Spleen (tissue), 11 donors: ENCODE measurements at regions not wholly inside any gene's neighbourhood (a gene's known extent, or its start where the extent isn't known, plus 50 kb on each side); places are given as distances from the start of the nearest gene placed in this dataset.

Experiments used
- DNase-seq: peaks from one replicate; pipeline ENCODE4 v3.0.0-alpha.2; 2020
- H3K27ac ChIP-seq, 8 donors: fragments of 200-600 bp; sonication (generic) in 7 of 8; 1 replicate in 4 of 8; 2 replicates in 4 of 8; pipeline versions ENCODE4 v1.5.0 to v1.8.0; 2016 to 2021; ENCODE audit warnings: inconsistent platforms in 4 of 8, mild to moderate bottlenecking in 4 of 8, moderate library complexity in 1 of 8
- H3K27me3 ChIP-seq, 7 donors: fragments of 200-600 bp; sonication (generic) in 6 of 7; replicated peaks in 1 of 7; 1 replicate in 4 of 7; 2 replicates in 3 of 7; pipeline versions ENCODE4 v1.5.0 to v1.8.0; 2016 to 2021; ENCODE audit warnings: inconsistent platforms in 3 of 7, mild to moderate bottlenecking in 1 of 7
- H3K36me3 ChIP-seq, 6 donors: fragments of 200-600 bp; sonication (generic) in 5 of 6; 1 replicate in 4 of 6; 2 replicates in 2 of 6; pipeline versions ENCODE4 v1.5.0 to v1.8.0; 2016 to 2021; ENCODE audit warnings: inconsistent platforms in 2 of 6
- H3K4me1 ChIP-seq, 6 donors: fragments of 200-600 bp; sonication (generic) in 5 of 6; 1 replicate in 3 of 6; 2 replicates in 3 of 6; pipeline versions ENCODE4 v1.5.0 to v1.8.0; 2016 to 2021; ENCODE audit warnings: inconsistent platforms in 3 of 6
- H3K4me3 ChIP-seq, 8 donors: fragments of 200-600 bp; sonication (generic) in 7 of 8; 1 replicate in 4 of 8; 2 replicates in 4 of 8; pipeline versions ENCODE4 v1.5.0 to v1.8.0; 2016 to 2021; ENCODE audit warnings: inconsistent platforms in 4 of 8, mild to moderate bottlenecking in 4 of 8, moderate library complexity in 2 of 8
- H3K9me3 ChIP-seq, 8 donors: fragments of 200-600 bp; sonication (generic) in 7 of 8; 1 replicate in 4 of 8; 2 replicates in 4 of 8; pipeline versions ENCODE4 v1.5.0 to v1.8.0; 2016 to 2021; ENCODE audit warnings: inconsistent platforms in 4 of 8
- CTCF ChIP-seq, 11 experiments: fragments of 200-600 bp in 7 of 11; fragments of 450-650 bp in 4 of 11; sonication (generic) in 4 of 11; IDR thresholded peaks in 8 of 11; conservative IDR thresholded peaks in 3 of 11; 1 replicate in 7 of 11; 2 replicates in 4 of 11; pipeline versions ENCODE4 v1.4.0 to v1.8.0; 2016 to 2021; ENCODE audit warnings: antibody characterized with exemption in 11 of 11, inconsistent platforms in 4 of 11, mild to moderate bottlenecking in 1 of 11
- POLR2A ChIP-seq, 3 donors: fragments of 450-650 bp; IDR thresholded peaks; one replicate each; pipeline ENCODE4 v1.5.1; 2017; ENCODE audit warnings: antibody characterized with exemption in 3 of 3, mild to moderate bottlenecking in 1 of 3
- POLR2AphosphoS5 ChIP-seq, 3 donors: sonication (generic); formaldehyde crosslinking; IDR thresholded peaks; one replicate each; pipeline ENCODE4 v1.5.1; 2017; ENCODE audit warnings: antibody characterized with exemption in 3 of 3
- WGBS, 5 donors: extraction: QIAGEN DNeasy Blood & Tissue Kit in 3 of 5; methylation state at CpG; one replicate each; pipeline versions ENCODE4 v1.1.5 to v1.1.7; 2013 to 2018; 5-methylcytosine and 5-hydroxymethylcytosine counted together
- intact Hi-C: fragments of 100-400 bp; cut with DNase I; formaldehyde crosslinking; loops from one replicate; pipeline ENCODE4 v1.15.0; 2023; ENCODE audit warnings: low total_unique reads
- donor health status: healthy with polysubstance abuse.
- donor health status: DM: no; HTN: no; CAD: no; lungs with moderate emphysema.
- donor health status: DM: no; HTN: no; CAD: no.
- donor health status: Bipolar disorder and iron deficiency.
- donor health status: healthy.
- donor health status: DM: no; HTN: no; CAD: no.
- donor health status: DM: yes; HTN: yes; CAD: no.

GRCh38 chr10:131588704-131589220 lies 277.2 kb upstream of the TCERG1L start:
- DNase-seq, result no peak
- peaks cover 0 to 9% (median 0%) of the 10 kb centered on the region in 7 donors for H3K27me3 ChIP-seq
- no peak for TF ChIP-seq POLR2A (IDR thresholded peaks at IDR 0.05)
- no peak for TF ChIP-seq CTCF (IDR thresholded peaks at IDR 0.05 in 8 of 11, conservative IDR thresholded peaks at IDR 0.05 in 3 of 11)
- no peak for TF ChIP-seq POLR2AphosphoS5 (IDR thresholded peaks at IDR 0.05)
- H3K4me3 ChIP-seq, result no peak overlapping the region
- H3K4me1 ChIP-seq, result no peaks in the 10 kb centered on the region
- no peak overlapping the region for H3K27ac ChIP-seq
- no peaks in the 10 kb centered on the region for H3K36me3 ChIP-seq
- 80 to 87% (median 83%) methylated on average over 10 to 11 of the region's 11 CpGs for WGBS, 5 donors
- H3K9me3 ChIP-seq, result peaks cover 0 to 10% (median 0%) of the 10 kb centered on the region in 8 donors
- intact Hi-C loops, result no loop called here

- peaks cover 0 to 9% (median 0%) of the 10 kb centered on the region in 7 donors for H3K27me3 ChIP-seq
- no peaks in the 10 kb centered on the region for H3K4me1 ChIP-seq
- no peak for DNase-seq
- no peak for TF ChIP-seq CTCF (IDR thresholded peaks at IDR 0.05 in 8 of 11, conservative IDR thresholded peaks at IDR 0.05 in 3 of 11)
- no peak for TF ChIP-seq POLR2AphosphoS5 (IDR thresholded peaks at IDR 0.05)
- TF ChIP-seq POLR2A (IDR thresholded peaks at IDR 0.05), result no peak
- H3K27ac ChIP-seq, result no peak overlapping the region
- peaks cover 0 to 10% (median 0%) of the 10 kb centered on the region in 8 donors for H3K9me3 ChIP-seq
- H3K4me3 ChIP-seq, result no peak overlapping the region
- H3K36me3 ChIP-seq, result no peaks in the 10 kb centered on the region
- 68 to 83% (median 80%) methylated on average over 1 of the region's 1 CpG for WGBS, 5 donors
- intact Hi-C loops, result no loop called here
These were observed 279.0 kb upstream of the TCERG1L start for GRCh38 chr10:131590567-131590966.

- peaks cover 0 to 9% (median 0%) of the 10 kb centered on the region in 7 donors for H3K27me3 ChIP-seq
- intact Hi-C loops, result no loop called here
- TF ChIP-seq POLR2AphosphoS5 (IDR thresholded peaks at IDR 0.05) (no peak), POLR2A (IDR thresholded peaks at IDR 0.05) (no peak), CTCF (IDR thresholded peaks at IDR 0.05 in 8 of 11, conservative IDR thresholded peaks at IDR 0.05 in 3 of 11) (no peak)
- DNase-seq, result no peak
- H3K4me3 ChIP-seq, result no peak overlapping the region
- peaks cover 0 to 10% (median 0%) of the 10 kb centered on the region in 8 donors for H3K9me3 ChIP-seq
- H3K4me1 ChIP-seq, result no peaks in the 10 kb centered on the region
- H3K36me3 ChIP-seq, result no peaks in the 10 kb centered on the region
- no peak overlapping the region for H3K27ac ChIP-seq
These were observed 280.4 kb upstream of the TCERG1L start for GRCh38 chr10:131591936-131592335.

- H3K4me3 ChIP-seq, result no peak overlapping the region
- H3K4me1 ChIP-seq, result no peaks in the 10 kb centered on the region
- intact Hi-C loops, result no loop called here
- TF ChIP-seq CTCF (IDR thresholded peaks at IDR 0.05 in 8 of 11, conservative IDR thresholded peaks at IDR 0.05 in 3 of 11) (no peak), POLR2AphosphoS5 (IDR thresholded peaks at IDR 0.05) (no peak), POLR2A (IDR thresholded peaks at IDR 0.05) (no peak)
- no peaks in the 10 kb centered on the region for H3K36me3 ChIP-seq
- DNase-seq, result no peak
- H3K27me3 ChIP-seq, result peaks cover 0 to 5% (median 0%) of the 10 kb centered on the region in 7 donors
- peaks cover 0 to 40% (median 34%) of the 10 kb centered on the region in 8 donors for H3K9me3 ChIP-seq
- WGBS, 5 donors, result 72 to 81% (median 79%) methylated on average over 12 of the region's 12 CpGs
- H3K27ac ChIP-seq, result no peak overlapping the region
These were observed 291.6 kb upstream of the PPP2R2D start for GRCh38 chr10:131609176-131609575.
